ENCODE measurements at regions not wholly inside any gene's neighbourhood (a gene's known extent, or its start where the extent isn't known, plus 50 kb on each side); places are given as distances from the start of the nearest gene placed in this dataset.

DNA sequence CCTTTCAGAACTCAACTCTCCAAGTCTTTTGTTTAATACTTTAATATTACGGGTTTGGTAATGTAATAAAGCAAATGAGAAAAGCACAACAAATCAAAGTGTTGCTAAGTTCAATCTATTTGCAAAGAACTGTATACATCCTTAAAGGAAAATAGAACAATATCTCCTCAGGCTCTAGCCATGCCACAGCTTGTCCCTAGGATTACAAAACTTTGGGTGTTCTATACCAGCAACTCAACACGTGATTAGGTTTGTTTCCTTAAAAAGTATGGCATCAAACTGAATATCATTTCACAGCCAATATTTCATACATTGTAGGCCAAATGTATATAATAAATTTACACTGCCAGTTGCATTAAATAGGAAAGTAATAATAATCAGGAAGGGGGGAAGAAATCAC lies 418.6 kb upstream of the MDFIC2 start:
- Mint-ChIP-seq H3K27me3 (ENCODE audit: low read depth) (no peaks in the 10 kb centered on the region), H3K27ac (no peak overlapping the region), H3K4me3 (no peak overlapping the region), H3K9me3 (no peaks in the 10 kb centered on the region), H3K36me3 (ENCODE audit: low read depth) (no peaks in the 10 kb centered on the region), H3K4me1 (peaks cover 9% of the 10 kb centered on the region)
- TF ChIP-seq, protein P1, sequence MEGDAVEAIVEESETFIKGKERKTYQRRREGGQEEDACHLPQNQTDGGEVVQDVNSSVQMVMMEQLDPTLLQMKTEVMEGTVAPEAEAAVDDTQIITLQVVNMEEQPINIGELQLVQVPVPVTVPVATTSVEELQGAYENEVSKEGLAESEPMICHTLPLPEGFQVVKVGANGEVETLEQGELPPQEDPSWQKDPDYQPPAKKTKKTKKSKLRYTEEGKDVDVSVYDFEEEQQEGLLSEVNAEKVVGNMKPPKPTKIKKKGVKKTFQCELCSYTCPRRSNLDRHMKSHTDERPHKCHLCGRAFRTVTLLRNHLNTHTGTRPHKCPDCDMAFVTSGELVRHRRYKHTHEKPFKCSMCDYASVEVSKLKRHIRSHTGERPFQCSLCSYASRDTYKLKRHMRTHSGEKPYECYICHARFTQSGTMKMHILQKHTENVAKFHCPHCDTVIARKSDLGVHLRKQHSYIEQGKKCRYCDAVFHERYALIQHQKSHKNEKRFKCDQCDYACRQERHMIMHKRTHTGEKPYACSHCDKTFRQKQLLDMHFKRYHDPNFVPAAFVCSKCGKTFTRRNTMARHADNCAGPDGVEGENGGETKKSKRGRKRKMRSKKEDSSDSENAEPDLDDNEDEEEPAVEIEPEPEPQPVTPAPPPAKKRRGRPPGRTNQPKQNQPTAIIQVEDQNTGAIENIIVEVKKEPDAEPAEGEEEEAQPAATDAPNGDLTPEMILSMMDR (IDR thresholded peaks at IDR 0.05; ENCODE audit: unreplicated experiment in 3 of 3) = no peak

DNA sequence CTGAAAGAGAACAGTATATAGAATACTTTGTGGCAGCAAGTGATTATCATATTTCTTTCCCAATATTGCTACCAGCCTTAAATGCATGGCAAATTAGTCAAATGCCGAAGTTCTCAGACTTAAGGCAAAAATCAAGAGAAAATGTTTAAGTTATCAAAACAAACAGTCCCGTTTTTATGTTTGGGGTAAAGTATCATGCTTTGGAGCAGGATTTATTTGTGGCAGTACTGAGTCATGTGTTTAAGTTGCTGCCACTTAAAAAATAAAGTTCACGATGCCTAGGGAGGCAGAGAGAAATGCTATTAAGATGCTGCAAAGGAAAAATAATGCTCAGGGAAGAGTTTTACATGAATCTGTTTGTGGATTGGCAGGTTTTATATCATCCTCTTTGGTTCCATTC lies 417.4 kb upstream of the MDFIC2 start:
- no peaks in the 10 kb centered on the region for H3K9me3 Mint-ChIP-seq
- no peaks in the 10 kb centered on the region for H3K27me3 Mint-ChIP-seq (ENCODE audit: low read depth)
- peaks cover 9% of the 10 kb centered on the region for H3K4me1 Mint-ChIP-seq
- no peak overlapping the region for H3K4me3 Mint-ChIP-seq
- H3K36me3 Mint-ChIP-seq (ENCODE audit: low read depth) = no peaks in the 10 kb centered on the region
- H3K27ac Mint-ChIP-seq = no peak overlapping the region
- TF ChIP-seq, protein P1 (IDR thresholded peaks at IDR 0.05; ENCODE audit: unreplicated experiment in 3 of 3) = no peak

DNA sequence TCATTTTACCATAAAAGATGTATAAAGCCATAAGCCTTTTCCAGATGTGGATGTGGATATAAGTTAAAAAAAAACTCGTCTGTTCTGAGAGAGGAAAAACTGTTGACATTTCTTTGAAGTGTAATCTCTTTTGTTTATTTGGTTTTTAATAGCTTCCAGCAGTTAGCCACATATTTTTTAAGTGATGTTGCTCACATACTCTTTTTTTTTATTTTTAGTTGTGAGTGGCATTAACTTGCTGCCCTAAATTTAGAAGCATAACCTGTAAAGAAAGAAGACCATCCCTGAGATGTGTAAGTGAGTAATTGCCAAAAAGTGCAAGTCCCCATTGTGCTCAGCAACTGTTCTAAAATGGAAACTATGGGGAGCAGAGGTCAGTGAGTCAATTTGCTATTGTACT lies 415.9 kb upstream of the MDFIC2 start:
- no peaks in the 10 kb centered on the region for H3K36me3 Mint-ChIP-seq (ENCODE audit: low read depth)
- no peak overlapping the region for H3K27ac Mint-ChIP-seq
- no peak overlapping the region for H3K4me3 Mint-ChIP-seq
- TF ChIP-seq, protein P1 (IDR thresholded peaks at IDR 0.05; ENCODE audit: unreplicated experiment in 3 of 3) = no peak
- peaks cover 2% of the 10 kb centered on the region for H3K9me3 Mint-ChIP-seq
- H3K4me1 Mint-ChIP-seq = peaks cover 9% of the 10 kb centered on the region
- H3K27me3 Mint-ChIP-seq (ENCODE audit: low read depth) = no peaks in the 10 kb centered on the region

DNA sequence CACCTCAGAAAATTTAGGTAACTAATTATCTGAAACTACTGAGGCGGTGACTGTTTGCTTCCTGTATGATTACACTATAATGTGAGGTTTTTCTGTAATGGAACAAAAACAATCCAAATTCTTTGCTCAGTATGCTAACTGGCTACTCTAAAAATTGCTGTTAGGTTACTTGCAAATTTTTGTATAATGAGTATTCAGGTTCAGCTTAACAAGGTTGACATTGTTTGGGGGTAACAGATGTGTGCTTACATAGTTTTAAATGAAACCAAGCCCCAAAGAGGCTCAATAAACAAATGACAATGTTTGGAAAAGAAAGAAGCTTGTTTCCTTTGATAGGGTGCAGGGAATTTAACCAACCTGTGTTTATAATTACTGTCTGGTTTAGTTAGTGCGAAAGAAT lies 414.5 kb upstream of the MDFIC2 start:
- H3K27me3 Mint-ChIP-seq (ENCODE audit: low read depth) = no peaks in the 10 kb centered on the region
- H3K4me1 Mint-ChIP-seq = peaks cover 9% of the 10 kb centered on the region
- TF ChIP-seq, protein P1 (IDR thresholded peaks at IDR 0.05; ENCODE audit: unreplicated experiment in 3 of 3) = no peak
- H3K9me3 Mint-ChIP-seq = peaks cover 2% of the 10 kb centered on the region
- H3K4me3 Mint-ChIP-seq = no peak overlapping the region
- H3K36me3 Mint-ChIP-seq (ENCODE audit: low read depth) = no peaks in the 10 kb centered on the region
- peak overlapping the region; percentile 14 to 34 (median 17) for H3K27ac Mint-ChIP-seq

DNA sequence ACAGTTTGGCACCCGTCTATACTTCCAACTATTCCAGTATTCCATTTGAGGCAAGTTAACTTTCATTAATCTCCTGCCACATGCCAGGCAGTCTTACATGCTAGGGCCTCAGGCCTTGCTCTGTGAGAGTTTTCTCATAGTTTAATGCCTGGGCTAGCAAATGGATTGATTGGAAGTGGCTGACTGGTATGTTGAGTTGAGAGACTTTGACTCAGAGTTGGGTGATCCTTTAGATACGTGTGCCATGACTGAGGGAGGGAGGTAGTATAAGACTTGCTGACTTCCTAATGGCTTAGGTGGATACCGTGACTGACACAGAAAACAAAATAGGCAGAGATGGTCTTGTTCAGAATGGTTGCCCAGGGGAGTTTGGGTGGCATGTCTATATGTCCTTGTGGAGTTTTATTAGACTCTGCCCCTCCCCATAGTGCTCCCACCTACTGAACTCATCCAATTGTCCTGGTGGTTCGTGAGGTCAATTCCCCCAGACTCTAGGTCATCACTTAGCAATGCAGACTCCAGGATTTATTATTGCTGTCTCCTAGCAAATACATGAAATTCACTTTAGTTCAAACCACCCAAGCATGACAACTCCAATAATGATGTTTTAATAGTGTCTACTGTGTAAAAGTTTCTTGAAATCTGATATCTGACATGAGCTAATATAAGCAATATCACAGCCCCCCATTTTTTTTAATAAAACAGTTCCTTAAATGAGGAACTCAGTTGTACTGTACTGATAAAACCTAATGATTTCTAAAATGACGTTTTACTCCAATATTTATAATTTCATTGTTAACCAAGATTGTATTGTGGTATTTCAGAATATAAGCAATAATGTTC lies 413.9 kb upstream of the MDFIC2 start:
- H3K27me3 Mint-ChIP-seq (ENCODE audit: low read depth) = no peaks in the 10 kb centered on the region
- H3K27ac Mint-ChIP-seq = peak overlapping the region; percentile 14 to 21 (median 17)
- TF ChIP-seq, protein P1 (IDR thresholded peaks at IDR 0.05; ENCODE audit: unreplicated experiment in 3 of 3) = no peak
- H3K4me3 Mint-ChIP-seq = no peak overlapping the region
- H3K36me3 Mint-ChIP-seq (ENCODE audit: low read depth) = no peaks in the 10 kb centered on the region
- peaks cover 2% of the 10 kb centered on the region for H3K9me3 Mint-ChIP-seq
- H3K4me1 Mint-ChIP-seq = peaks cover 9% of the 10 kb centered on the region

DNA sequence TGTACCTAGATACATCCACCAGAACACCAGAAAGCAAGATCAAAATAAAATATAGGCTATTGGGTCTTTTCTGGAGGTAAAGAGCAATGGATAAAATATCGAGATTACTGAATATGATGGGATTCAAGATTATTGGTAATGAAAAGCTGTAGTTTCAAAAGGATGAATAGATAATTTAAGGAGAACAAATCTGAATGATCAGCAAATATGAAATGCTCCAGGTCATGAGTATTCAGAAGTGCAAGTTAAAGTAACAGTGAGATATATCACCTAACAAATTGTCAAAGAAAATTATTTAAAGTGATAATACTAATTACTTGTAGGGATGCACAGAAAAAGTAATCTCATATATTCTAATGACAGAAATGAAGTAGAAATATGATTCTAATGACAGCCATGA lies 409.6 kb upstream of the MDFIC2 start:
- Mint-ChIP-seq H3K9me3 (peaks cover 2% of the 10 kb centered on the region), H3K36me3 (ENCODE audit: low read depth) (no peaks in the 10 kb centered on the region), H3K4me1 (peaks cover under 1% of the 10 kb centered on the region), H3K27me3 (ENCODE audit: low read depth) (no peaks in the 10 kb centered on the region), H3K27ac (no peak overlapping the region), H3K4me3 (no peak overlapping the region)
- TF ChIP-seq, protein P1 (IDR thresholded peaks at IDR 0.05; ENCODE audit: unreplicated experiment in 3 of 3) = no peak
